GM18519 (cell line): ENCODE measurements at regions not wholly inside any gene's neighbourhood (a gene's known extent, or its start where the extent isn't known, plus 50 kb on each side); places are given as distances from the start of the nearest gene placed in this dataset.

ENCODE experiments used
- ATAC-seq: cut with Tn5 transposase; IDR thresholded peaks from one replicate; pipeline ENCODE4 v1.9.1; 2021; ENCODE audit warnings: mild to moderate bottlenecking, moderate library complexity; ENCODE audit not compliant: unreplicated experiment, low FRiP score

DNA sequence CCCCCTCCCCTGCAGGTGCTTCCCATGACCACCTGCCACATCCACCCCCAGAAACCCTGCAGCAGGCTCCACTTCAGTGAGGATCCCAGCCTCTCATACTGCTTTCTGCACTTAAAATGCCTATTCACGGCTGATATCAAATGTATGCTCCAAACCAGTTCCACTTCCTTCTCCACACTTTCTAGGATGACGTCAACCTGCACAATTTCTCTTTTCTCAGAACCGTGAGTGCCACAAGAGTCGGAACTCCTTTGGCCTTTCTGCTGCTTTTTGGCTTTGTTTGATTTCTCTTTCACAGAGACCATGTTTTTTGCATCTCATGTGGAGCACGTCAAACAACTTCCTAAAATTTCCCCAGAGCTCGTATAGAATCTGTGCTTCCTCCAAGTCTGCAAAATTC, 378.8 kb upstream of the TNRC6C start:
- no peak for ATAC-seq

DNA sequence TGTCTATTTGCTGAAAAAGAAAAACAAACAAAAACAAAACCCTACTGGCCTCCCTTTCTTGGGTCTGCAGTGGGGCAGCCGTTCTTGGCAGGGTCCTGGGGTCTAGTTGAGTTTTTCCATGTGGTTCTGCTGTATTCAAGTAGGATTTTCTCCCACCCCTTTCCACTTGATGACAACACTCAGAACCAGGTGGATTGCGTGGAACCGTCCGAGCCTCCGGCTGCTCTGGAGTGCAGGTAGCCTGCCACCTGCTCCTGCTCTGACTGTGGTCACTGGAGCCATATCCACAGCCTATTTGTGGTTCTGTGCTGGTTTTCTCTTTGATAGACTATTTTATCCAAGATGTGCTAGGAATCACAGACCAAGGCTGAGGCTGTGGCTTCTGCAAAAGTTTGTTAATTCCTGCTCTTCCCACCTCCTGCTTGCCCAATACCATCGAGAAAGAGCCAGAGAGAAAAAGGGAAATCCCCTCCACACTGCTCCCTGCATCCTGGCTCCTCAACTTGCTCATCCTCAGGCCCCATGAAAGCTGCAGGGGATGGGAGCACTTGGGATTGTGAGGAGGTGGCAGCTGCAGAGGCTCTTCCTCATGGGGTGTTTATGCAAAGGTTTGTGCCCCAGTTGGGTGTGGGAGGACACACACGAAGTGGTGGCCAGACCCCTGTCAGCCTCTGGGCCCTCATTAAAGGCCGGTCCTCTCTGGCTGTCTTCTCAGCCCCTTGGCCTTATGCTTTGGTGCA, 377.8 kb upstream of the TNRC6C start:
- no peak for ATAC-seq

GRCh38 chr17:77581480-77581879, 377.0 kb upstream of the TNRC6C start:
- ATAC-seq = no peak

DNA sequence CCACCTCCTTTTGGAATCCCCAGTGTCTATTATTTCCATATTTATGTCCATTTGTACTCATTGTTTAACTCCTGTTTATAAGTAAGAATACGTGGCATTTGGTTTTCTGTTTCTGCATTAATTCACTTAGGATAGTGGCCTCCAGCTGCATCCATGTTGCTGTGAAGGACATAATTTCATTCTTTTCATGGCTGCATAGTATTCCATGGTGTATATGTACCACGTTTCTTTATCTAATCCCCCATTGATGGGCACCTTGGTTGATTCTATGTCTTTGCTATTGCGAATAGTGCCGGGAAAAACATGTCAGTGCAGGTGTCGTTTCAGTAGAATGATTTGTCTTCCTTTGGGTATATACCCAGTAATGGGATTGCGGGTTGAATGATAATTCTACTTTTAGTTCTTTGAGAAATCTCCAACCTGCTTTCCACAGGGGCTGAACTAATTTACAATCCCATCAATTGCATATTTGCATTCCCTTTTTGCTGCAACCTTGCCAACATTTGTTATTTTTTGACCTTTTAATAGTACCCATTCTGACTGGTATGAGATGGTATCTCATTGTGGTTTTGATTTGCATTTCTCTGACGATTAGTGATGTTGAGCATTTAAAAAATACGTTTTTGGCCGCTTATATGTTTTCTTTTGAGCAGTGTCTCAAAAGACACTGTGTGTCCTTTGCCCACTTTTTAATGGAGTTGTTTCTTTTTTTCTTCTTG, 373.2 kb upstream of the TNRC6C start:
- ATAC-seq = no peak

- no peak for ATAC-seq
Observed at GRCh38 chr17:77590951-77591735, 367.4 kb upstream of the TNRC6C start.

- ATAC-seq = no peak
Observed at GRCh38 chr17:77592106-77592865, 366.2 kb upstream of the TNRC6C start.

GRCh38 chr17:77593081-77593480, 365.4 kb upstream of the TNRC6C start:
- no peak for ATAC-seq

- ATAC-seq = no peak
Observed at GRCh38 chr17:77594416-77595209, 363.9 kb upstream of the TNRC6C start.

- ATAC-seq = no peak
Observed at GRCh38 chr17:77596491-77597417, 361.7 kb upstream of the TNRC6C start.

DNA sequence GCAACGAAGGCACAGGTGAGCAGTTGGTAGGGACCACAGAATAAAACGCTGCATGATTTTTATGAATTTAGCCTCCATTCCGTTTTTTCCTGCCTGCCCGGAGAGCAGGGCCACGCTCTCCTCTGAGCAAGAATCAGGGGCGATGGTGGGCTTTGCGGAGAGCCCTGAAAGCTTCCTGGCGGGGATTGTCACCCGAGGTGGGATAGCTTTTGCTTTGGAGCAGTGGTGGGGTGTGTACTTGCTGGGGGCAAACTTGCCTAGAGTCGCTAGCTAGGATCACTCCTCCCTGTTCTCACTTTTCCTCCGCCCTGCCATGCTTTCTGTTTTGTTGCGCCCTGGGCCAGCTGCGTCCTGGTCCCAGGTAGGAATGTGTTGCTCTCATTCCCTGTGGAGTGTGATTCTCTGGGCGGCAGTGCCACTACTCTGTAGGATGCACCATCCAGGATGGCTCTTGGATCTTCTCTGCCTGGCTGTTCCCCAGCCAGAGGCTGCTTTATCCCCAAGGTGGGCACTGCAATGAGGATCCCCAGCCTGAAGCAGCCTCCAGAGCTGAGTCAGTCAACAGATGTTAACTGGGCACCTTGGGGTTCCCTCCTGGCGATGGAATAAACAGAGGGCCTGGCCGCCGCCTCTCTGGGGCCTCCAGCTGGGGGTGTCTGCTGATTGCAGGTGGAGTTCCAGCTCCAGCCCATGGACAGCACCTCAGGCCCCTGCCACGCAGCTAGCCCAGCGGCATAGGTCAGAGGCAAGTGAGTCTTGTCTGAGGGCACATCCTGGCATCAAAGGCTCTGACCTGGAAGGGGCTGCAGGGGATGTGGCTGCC, 360.9 kb upstream of the TNRC6C start:
- ATAC-seq = no peak

- no peak for ATAC-seq
Observed at GRCh38 chr17:77598241-77598620, 360.3 kb upstream of the TNRC6C start.

DNA sequence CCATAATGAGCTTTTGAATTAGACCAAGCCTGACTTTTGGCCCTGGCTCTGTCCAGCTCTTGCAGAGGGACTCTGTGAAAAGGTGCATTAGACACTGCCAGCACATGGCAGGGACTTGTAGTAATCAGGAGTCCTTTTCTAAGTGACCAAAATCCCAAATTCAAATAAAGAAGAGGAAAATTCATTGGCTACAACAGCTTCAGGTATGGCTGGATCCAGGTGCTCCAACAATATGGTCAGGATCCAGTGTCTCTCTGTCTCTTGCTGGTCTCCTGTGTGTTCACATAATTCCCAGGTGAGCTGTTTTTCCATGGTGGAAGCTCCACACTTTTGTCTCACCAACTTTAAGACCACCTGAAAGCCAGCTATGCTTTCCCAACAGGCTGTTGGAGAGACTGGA, 358.8 kb upstream of the TNRC6C start:
- no peak for ATAC-seq

GRCh38 chr17:77600346-77600745, 358.2 kb upstream of the TNRC6C start:
- ATAC-seq = no peak

DNA sequence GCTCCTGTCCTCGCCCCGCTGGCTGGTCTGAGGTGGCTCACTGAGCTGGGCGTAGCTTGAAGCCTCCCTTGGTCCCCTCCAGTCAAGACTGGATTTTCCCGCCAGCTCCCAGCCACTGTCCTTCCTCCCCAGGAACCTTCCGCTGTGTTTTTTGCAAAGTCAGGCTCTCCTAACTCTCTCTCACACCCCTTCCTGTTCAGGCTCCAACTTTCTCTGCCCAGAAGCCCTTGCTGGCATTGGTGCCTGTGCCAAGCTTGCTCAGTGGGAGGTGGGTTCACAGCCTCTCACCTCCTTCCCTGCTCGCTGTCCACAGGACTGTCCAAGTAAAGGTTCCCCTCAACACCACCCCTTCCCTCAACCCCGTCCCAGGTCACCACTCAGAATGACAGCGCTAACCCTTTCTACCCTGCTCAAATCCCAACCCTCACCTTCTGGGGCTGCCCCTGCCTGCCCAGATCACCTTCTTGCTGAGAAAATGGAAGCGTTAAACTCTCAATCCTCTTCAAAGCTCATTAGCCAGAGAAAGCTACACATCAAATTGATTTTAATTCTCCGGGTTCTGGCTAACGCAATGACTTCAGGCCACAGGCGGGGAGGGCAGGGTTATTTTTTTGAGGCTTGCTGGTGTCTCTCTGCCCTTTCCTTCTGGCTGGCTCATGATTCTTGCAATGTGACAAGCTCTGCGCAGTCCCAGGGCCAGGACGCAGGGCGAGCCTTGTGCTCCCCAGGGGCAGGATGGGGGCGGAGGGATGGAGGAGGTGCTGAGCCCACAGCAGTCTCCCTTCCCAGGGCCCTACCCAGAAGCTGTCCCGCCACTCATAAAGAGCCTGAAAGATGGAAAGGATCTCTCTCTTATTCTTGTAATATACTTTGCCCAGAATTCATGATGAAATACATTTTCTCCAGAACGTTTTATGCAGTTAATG, 357.2 kb upstream of the TNRC6C start:
- no peak for ATAC-seq

DNA sequence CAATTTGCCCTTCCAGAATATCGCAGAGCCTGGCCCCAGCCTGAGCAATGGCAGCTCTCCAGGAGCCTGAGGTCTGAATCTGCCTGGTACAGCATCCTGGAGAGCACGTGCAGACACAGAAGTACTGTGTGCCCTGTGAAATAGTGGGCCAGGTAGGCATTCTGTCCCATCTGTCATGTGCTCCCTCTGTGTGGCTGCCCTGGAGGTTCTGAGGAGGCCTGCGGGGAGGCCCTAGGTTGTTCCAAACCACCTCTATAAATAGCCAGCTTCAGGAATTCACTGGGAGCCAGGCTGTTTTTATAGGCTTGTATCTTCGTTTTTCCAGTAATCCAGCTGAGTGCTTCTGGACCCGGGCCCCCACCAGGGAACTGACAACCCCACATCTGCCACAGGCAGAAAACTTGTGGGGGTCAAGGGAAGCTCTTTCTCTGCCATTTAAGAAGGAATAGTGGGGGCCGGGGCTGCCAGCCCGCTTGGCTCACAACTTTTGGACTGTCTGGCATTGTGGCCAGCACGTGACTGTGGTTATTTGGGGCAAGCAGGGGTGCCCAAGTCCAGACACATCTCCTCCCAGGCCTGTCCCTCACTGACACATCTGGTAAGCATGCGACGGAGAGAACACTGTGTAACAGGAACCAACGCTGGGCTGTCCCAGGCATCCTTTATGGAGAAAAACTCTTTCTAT, 356.3 kb upstream of the TNRC6C start:
- no peak for ATAC-seq

DNA sequence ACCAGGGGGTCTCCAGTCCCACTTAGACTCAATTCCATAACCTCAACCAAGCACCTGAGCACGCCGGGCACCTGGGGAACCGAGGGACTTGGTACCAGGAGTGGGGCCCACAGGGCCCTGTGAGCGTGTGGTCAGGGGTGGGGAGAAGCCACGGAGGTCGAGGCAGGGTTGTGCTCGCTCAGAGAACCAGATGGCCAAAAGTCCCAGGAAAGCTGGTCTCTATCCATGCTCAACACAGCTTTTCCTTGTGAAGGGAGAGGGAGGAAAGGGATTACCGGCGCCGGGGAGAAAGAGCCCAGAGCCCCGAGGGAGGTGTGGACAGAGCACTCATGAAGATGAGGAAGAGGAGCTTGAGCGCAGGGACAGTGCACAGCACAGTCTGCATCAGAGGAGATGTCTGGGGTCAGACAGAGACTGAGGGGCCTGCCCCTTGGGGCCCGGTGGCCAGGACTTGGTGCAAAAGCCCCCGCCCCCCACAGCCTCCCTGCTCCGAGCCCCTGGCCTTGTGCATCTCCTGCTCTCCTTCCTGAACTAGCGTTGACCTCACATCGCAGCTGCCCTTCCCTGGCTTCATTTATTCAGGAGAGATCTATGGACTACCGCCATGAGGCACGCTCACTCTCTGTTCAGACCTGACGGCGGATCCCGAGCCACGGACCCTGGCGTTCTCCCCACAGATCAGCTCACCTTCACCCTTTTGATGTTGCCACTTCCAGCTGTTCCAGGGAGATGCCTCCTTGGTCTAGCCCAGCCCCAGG, 355.4 kb upstream of the TNRC6C start:
- ATAC-seq = no peak
